Embryonic facial prominence (tissue), 1 donor: ENCODE measurements at regions not wholly inside any gene's neighbourhood (a gene's known extent, or its start where the extent isn't known, plus 50 kb on each side); places are given as distances from the start of the nearest gene placed in this dataset.
A peak's percentile ranks its signal among the peaks of the same experiment; 100 is the strongest.

ENCODE experiments used
- DNase-seq: peaks from one replicate; pipeline ENCODE4 v3.0.0-alpha.2; 2016; ENCODE audit errors: extremely low spot score

GRCh38 chr2:234677758-234678538, 181.1 kb upstream of the ARL4C start:
- DNase-seq: no peak

DNA sequence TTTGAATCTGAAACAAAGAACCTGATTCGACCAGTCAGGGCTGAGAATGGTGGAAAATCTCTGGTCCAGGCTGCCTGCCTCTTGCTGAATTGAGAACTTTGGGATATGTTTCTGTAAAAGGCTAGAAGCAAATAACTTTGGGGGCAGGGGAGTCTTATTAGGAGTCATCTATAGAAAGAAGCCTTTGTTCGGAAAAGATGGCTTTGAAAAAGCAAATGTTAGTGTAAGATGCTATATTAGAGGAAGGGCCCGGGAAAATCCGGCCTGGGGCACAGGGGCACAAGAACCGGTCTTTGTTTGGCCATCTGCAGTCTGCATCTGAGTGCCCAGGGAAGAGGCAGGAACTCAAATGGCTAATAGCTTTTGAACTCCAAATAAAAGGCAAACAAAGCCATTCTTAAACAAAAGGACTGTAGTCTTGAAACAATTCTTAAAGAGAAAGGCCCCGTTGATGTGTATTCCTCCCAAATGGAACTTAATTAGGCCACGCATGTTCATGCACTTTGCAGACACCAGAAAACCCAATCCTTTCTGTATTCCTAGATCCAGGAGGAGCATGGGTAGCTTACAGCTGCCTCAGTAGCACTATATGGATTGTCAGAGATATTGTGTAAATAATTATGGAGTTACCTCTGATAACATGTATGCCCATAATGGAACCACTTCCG, 180.0 kb upstream of the ARL4C start:
- DNase-seq: no peak

DNA sequence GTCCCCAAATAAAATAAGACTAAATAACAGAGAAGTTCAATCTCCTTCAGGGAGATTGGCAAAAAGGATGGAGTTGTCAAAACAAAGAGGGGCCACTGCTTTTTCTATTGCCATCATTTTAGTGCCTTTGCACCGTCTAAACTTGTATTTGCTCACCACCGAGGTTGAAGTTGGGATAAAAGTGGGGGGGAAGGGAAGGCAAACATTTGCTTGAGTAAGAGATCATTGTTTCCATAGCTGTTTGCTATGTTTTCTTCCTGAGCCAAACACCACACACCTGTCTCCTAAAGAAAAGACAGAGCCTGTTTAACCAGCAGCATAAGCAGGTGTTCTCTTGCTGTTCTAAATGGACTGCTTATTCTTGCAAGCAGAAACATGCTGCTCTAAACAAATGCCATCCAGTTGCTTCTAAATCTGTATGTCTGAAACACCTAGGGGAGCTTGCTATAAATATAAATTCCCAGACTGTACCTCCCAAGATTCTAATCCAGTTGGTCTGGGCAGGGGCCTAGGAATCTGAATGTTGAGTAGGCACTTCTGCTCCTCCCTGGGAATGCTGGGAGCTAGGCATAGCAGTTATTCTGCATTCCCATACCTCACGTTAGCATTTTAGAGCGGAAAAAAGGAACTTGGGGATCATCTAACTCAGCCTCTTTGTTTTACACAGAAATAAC, 179.4 kb upstream of the ARL4C start:
- peak; percentile 36 for DNase-seq

- DNase-seq: no peak
Observed at GRCh38 chr2:234674781-234675201, 177.9 kb upstream of the ARL4C start.

DNA sequence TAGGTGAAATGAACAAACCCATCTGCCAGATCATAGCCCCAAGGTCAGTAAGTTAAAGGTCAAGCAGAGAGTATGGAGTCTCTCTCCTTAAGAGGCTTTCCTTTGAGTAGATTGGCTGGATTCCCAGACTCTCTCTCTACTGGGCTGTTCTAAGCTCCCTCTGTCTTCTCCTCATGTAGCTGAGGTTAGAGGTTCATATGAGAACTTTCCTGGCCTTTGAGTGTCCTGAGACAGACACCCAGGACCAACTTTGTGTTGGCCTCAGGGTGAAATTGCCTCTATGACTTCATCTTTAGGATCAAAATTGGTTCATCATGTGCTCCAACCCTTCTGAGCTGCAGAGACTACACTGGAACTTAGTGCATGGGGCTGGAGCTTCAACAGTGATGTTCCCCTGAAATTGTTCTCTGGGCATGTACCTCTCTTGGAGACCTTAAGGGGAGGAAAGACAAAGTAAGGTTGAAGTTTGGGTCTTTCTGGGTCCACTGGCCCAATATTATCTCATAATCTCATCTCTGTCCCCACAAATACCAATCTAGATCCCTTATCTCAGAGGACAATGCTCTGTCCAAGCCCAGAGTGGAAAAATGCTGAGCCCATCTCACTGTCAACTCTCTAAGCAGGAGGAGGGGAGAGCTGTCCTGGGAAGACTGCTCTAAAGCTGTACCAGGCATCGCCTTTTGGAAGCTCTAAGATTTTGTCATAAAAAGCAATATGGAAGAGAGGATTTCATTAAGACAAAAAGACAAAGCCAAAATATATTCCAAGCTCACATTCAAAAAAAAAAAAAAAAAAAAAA, 177.3 kb upstream of the ARL4C start:
- DNase-seq: no peak

- no peak for DNase-seq
Observed at GRCh38 chr2:234673501-234673900, 176.6 kb upstream of the ARL4C start.

DNA sequence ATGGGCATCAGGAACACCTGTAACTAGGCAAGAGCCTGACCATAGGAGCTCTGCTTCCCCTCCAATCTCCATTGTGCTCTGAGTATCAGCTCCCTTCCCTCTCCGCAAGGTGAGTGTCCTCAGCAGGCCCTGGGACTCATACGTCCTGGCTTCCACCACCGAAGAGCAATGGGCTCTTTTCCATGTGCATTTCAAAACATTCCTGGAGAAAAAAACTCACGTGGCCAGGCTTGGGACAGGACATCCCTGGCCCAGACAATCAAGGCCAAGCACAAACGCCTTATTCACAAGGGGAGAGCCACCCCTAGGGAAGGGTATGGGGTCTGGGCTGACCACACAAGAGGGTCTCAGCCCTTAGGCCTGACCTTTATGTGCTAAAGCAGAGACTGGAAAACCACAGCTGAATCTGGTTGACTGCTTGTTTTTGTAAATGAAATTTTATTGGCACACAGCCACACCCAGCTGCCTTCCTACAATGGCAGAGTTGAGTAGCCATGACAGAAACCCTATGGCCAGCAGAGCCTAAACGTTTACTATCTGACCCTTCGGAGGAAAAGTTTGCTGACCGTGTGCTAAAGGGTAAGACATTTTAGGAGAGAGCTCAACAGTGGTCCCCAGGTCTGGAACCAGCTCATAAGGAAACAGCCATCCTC, 175.7 kb upstream of the ARL4C start:
- no peak for DNase-seq

DNA sequence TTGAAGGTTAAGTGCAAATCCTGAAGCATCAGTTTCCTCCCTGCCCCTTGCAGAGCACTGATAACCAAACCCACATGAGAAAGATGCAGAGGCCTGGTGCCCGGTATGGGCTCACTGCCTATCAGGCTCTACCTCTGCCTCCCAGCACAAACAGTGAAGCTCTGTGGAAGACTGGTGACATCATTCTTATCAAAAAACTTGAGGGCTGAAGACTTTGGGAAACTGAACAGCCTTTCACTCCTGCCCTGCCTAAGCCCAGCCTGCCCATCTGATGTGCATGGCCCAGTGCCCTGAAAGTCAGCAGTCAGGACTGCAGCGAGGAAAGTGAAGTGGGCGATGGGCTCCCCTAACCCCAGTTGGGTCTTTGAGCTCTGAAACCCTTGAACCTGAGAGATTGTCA, 174.8 kb upstream of the ARL4C start:
- DNase-seq: no peak

- DNase-seq: no peak
Observed at GRCh38 chr2:234671231-234671630, 174.3 kb upstream of the ARL4C start.

DNA sequence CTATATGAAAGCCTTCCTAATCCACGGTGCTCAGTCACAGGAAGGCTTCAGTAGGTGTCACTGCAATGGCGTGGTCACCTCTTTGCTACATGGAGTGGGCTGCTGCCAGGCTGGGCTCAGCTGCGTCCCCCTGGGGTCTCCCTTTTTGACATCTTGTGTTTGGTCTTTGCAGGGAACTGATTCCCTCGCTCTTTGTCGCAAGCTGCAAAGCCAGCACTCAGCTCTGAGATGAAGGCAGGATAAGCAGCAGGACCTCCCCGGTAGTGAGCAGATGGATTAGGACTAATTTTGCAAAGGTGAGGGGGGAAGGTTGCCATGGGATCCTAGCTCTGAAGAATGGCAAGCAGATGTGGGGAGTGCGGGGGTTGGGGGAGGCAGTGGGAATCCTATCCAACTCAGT, 173.9 kb upstream of the ARL4C start:
- DNase-seq: no peak

DNA sequence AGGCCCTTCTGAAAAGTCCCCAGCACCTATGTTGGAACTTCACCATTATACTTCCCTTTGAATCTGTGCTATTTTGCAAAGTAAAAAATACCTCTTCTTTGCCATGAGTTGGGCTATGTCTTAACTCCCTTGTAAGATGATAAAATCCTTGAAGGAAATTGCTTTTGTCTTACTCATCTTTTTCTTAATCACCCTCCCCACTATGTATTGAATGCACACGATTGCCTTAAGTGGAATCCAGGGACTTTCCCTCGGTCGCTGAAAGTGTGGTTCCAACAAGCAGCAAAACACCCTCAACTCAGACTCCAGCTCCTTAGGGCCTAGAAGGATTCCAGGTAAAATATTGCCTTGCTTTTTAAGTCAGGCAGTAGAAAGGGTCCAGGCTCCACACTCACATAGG, 173.2 kb upstream of the ARL4C start:
- DNase-seq: no peak

DNA sequence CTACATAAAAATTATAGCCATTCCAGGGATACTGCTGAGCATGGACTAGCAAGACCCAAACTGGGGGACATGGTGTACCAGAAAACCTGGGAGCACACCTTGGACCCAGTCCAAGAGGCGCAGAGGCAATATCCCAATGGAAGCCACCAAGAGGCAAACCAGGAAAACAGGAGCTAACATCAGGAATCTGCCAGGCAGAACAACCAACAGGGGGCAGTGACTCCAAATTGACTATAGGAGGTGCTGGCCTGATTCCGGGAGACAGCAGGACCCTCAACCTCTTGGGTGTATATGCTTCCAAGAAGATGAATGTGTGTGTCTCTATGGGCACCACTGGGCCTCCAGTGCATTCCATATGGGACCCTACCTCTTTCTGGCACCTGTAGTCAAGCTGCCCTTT, 172.7 kb upstream of the ARL4C start:
- DNase-seq: no peak

- DNase-seq: no peak
Observed at GRCh38 chr2:234669001-234669400, 172.1 kb upstream of the ARL4C start.

GRCh38 chr2:234666911-234667310, 170.0 kb upstream of the ARL4C start:
- no peak for DNase-seq

DNA sequence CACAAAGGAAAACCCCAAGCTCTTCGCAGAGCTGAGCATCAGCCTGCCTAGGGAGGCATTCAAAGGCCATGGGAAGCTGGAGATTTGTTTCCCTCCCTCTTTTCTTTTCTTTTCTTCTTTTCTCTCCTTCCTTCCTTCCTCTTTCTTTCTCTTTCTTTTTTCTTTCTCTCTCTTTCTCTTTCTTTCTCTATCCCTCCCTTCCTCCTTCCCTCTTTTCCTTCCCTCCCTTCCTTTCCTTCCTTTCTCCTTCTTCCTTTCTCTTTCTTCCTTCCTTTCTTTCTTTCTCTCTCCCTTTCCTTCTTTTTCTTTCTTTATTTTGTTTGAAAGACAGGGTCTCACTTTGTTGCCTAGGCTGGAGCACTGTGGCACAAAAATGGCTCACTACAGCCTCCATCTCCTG, 168.4 kb upstream of the ARL4C start:
- DNase-seq: no peak

- no peak for DNase-seq
Observed at GRCh38 chr2:234661849-234662248, 165.0 kb upstream of the ARL4C start.

GRCh38 chr2:234661175-234661574, 164.3 kb upstream of the ARL4C start:
- no peak for DNase-seq

DNA sequence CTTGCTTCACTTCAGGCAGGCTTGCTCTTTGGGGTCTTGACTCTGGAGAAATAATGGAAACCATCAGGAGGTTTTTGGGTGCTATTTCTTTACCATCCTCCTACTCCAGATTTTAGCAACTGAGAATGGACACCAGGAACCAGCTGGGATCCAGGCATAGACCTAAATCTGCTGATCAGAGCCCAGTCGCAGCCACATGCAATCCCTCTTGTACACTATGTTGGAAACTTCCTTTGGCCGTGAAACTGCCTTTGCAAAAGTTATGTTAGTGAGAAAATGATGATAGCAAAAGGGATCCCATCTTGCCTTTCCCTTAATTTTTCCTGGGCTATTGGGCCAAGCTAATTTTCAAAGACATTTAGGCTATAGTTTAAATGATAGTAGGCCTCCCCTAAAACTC, 158.8 kb upstream of the ARL4C start:
- no peak for DNase-seq

- no peak for DNase-seq
Observed at GRCh38 chr2:234650911-234651310, 154.0 kb upstream of the ARL4C start.

- DNase-seq: no peak
Observed at GRCh38 chr2:234649951-234650350, 153.1 kb upstream of the ARL4C start.

DNA sequence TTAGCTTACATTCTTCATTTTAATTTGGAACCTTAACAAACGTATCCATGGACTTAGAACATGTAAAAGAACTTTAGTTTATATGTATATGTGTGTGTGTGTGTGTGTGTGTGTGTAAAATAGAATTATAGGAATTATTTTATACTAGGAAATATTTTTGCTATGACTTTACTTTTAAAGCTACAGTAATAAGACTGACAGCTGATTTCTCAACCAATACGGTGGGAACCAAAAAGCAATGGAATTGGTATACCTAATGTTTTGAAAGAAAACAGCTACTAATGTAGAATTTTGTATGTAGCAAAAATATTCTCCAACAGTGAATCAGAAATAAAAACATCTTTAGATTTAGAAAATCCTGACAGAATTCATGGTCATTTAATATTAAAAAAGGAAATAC, 146.5 kb upstream of the ARL4C start:
- no peak for DNase-seq

DNA sequence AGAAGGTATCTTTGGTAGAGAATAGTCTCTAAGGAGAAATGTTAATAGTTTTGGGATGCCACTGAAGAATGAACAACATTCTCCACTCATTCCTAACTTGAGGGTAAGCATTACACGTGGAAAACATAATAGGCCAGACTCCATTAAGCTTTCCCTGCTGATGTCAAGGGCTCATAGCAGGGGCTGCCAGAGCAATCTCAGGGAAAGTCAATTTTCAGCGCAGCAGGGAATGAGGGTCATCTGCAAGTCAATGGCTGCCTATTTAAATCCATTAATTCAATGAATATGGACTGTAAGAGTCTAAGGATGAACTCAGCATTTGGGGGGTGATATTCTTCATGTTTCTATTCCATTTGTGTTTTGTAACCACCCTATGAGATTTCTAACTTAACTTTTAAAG, 144.2 kb upstream of the ARL4C start:
- DNase-seq: no peak
